HG02571 (cell line): ENCODE measurements at regions not wholly inside any gene's neighbourhood (a gene's known extent, or its start where the extent isn't known, plus 50 kb on each side); places are given as distances from the start of the nearest gene placed in this dataset.
"Not testable (repeated sequence)": the region's sequence is repeated elsewhere in the genome, so short reads cannot be mapped to it uniquely, and the experiment has no call there.

Source experiments
- ATAC-seq: cut with Tn5 transposase; IDR thresholded peaks from one replicate; pipeline ENCODE4 v1.9.1; 2021; ENCODE audit warnings: mild to moderate bottlenecking, moderate library complexity; ENCODE audit not compliant: unreplicated experiment

- no peak for ATAC-seq
Measured at GRCh38 chr13:111575276-111575675, 254.8 kb downstream of the TEX29 start.

DNA sequence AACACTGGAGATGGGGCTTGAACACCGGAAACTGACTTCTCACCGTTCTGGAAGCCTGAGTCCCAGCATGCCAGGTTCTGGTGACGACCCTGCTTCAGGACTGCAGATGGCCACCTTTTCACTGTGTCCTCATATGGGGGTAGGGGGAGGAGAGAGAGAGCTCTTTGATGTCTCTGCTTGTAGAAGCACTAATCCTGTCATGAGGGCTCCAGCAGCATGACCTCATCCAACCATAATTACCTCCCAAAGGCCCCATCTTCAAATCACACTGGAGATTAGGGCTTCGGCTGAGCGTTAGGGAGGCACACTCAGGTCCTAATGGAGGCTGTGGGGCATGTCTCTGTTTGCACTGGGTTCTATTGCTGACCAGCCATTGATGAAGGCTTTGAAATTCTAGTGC lies 255.3 kb downstream of the TEX29 start:
- no peak for ATAC-seq

- ATAC-seq = no peak
Measured at GRCh38 chr13:111577208-111577828, 256.9 kb downstream of the TEX29 start.

- no peak for ATAC-seq
Measured at GRCh38 chr13:111577956-111578605, 257.6 kb downstream of the TEX29 start.

DNA sequence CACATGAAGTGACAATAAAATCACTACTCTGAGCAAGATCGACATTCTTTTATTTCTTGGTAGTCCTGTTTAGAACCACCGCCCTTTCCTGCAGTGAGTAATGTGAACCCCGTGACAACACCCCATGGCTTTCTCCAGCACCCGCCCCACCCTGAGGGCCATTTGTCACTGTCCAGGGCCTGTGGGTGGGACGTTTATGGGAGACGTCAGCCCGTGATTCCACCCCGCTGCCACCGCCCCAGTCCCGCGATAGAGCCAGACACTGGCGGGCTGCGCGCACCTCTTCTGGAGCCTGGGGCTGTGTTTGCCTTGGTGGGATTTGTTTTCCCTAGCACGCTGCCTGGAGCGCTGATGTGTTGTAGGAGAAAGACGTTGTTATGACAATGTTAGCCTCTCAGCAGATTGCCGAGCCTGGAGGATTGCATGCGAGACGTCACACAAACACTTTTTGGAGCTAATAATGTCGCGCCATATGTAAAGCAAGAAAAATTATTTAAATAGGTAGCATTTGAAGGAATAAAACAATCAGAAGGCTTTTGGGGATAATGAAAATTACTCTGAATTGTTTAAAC lies 263.7 kb downstream of the TEX29 start:
- ATAC-seq = no peak

GRCh38 chr13:111584870-111585269 lies 264.4 kb downstream of the TEX29 start:
- no peak for ATAC-seq

DNA sequence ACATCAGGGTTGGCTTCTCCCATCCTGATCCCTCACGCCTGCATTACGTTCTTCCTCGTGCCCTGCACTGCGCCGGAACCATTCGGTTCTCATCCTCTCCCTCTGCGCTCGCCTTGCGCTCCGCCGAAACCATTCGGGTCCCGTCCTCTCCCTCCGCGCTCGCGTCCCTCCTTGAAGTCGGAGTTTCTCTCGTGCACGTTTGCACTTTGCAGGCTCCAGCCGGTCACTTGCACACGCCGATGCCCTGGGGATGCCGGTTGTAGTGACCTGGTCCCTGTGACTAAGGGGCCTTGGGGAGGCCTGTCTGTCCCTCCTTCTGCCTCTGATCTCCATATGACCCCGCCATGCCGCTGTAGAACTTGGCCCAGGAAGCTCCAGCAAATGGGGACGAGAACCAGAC lies 265.8 kb downstream of the TEX29 start:
- no peak for ATAC-seq

DNA sequence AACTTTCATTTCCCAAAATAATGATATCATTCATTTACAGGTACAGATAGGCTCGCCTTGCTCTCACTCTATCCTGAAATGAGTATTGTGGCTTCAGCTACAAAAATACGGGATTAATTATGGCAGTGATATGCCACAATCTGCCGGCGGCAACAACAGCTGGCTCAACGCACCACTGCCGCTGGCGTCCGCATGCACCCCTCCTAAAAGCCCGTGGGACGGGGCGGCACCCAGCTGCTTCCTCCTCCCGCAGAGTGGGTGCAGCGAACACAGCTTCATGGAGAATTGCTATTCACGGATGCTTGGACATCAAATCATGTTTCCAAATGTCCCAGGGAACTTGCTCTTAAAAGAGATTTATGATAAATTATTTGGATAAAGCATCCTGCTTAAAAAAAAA lies 266.8 kb downstream of the TEX29 start:
- no peak for ATAC-seq

DNA sequence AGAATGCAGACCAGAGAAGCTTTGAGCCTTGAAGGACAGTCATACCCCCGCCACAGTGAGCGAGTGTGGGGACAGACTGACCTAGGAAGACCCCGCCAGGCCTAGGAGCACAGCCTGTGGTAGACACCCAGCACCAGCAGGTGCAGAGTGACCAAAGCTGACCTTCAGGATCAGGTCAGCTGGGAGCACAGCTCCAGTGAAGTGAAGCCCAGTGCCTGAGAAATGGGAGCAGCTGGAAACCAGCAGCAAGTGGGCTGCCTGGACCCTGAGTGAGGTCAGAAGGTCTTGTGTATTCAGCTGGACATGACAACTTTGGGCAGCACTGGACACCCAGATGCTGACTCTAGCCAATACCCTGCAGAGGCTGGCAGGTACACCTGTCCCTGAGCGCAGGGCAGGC lies 268.9 kb downstream of the TEX29 start:
- ATAC-seq = no peak

- ATAC-seq = no peak
Measured at GRCh38 chr13:111589992-111590391, 269.6 kb downstream of the TEX29 start.

DNA sequence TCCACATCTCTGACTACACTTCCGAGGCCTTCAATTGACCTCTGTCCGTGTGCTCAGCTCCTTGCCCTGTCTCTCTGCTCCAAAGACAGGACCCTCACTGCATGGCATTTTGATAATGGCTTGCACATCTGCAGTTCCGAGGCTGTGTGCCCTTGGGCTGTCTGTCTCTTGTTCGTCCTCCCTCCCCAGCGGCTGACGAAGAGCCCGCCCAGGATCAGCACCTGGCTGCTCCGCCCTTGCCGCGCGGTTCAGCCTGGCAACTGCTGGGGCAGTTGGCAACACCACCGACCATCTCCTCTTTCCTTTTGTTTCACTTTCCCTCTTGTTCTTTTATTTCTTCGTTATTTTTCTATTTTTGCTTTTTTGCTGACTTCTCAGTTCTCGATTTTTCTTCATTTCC lies 270.4 kb downstream of the TEX29 start:
- ATAC-seq = no peak

GRCh38 chr13:111593490-111593889 lies 273.0 kb downstream of the TEX29 start:
- not testable (repeated sequence) for ATAC-seq

DNA sequence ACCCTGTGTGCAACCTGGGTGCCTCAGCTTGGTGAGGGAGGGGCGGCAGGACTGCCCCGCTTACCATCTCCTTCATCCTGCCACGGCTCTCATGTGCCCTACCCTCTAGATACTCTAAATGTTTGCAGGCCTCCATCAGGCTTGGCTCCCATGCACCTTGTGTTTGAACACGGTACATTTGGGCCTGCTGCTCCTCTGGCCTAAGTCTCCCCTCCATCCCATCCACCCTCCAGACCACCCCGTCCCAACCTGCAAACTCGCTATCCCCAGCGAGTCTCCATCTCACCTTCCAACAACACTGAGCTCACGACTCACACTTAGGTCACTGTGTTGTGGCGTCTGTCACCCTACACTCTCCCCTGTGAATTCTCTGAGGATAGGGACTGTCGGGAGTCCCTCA lies 274.2 kb downstream of the TEX29 start:
- ATAC-seq = no peak

DNA sequence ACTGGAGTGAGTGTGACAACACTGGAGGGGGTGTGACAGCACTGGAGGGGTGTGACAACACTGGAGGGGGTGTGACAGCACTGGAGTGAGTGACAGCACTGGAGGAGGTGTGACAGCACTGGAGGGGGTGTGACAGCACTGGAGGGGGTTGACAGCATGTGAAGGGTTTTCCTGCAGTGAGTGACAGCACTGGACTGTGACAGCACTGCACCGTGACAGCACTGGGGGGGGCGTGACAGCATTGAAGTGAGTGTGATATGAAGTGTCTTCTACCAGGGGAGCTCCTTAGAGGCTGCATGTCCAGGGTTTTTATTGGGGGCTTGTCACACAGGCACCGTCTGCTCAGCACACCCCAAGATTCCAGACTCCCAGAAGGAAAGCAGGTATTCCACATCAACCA lies 274.8 kb downstream of the TEX29 start:
- ATAC-seq = no peak

GRCh38 chr13:111595791-111596190 lies 275.3 kb downstream of the TEX29 start:
- no peak for ATAC-seq

- ATAC-seq = no peak
Measured at GRCh38 chr13:111597191-111597611, 276.8 kb downstream of the TEX29 start.

DNA sequence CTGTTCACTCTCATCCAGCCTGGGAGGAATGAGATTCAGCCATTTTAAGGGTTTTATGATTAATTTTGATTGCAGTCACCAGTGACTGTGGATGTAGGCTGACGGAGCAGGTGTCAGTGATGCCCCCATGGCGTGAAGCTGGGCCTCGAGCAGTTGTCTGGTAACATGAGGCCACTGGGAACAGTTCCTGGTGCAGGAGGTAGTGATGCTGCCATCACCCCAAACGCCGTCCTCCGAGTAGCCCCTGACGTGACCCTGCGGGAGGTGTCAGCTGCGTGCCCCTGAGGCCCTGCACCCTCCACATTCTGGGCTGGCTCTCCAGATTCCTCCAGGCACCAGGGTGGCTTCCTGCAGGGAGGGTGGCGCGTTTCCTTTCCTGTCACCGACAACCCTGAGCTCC lies 277.2 kb downstream of the TEX29 start:
- ATAC-seq = no peak

DNA sequence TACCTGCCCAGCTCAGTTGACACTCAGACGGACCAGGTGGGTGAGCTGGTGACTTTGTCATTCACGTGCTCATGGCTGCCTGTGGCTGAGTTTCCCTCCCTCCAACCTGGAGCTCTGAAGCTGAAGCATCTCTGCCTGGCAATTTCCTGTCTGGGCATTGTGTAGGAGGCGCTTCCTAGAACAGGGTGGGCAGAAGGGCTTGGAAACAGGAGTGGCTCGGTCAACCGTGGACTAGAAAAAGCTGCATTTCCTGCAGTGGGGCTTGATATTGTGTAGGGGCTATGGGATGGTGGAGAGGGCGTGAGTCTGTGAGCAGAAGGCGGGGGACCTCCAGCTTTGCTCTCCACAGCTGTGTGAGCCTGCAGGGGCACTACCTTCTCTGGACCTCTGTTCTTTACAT lies 278.3 kb downstream of the TEX29 start:
- no peak for ATAC-seq

- no peak for ATAC-seq
Measured at GRCh38 chr13:111599791-111600190, 279.3 kb downstream of the TEX29 start.

DNA sequence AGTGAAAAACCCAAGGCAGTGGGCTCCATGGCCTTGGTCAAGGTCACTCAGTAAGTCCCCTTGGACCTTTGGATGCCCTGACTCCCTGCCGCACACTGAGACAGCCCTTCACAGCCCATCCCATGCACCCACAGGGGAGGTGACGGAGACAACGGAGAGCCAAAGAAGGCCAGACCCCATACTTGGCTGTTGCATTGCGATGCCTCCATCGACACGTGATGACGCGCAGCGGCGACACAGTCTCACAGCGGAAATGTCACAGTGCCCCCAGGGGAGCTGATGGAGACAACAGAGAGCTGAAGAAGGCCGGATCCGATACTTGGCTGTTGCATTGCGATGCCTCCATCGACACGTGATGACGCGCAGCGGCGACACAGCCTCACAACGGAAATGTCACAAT lies 282.4 kb downstream of the TEX29 start:
- no peak for ATAC-seq

- no peak for ATAC-seq
Measured at GRCh38 chr13:111604097-111604496, 283.7 kb downstream of the TEX29 start.

DNA sequence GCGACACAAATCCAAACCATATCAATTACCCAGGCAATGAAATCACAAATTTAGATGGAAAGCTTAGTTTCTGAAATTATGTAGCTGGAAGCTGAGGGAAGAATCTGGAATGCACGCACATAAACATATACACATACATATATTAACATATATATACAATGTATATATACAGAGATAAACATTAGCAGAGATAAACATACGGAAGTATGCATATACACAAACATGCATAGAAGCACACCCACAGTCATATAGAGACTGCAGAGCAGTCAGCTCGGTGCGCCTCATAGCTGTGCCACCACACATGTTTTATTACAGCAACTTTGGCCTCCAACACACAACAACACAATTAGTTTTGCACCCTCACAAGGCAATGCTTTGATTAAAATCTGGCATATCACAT lies 288.1 kb downstream of the TEX29 start:
- ATAC-seq = no peak

DNA sequence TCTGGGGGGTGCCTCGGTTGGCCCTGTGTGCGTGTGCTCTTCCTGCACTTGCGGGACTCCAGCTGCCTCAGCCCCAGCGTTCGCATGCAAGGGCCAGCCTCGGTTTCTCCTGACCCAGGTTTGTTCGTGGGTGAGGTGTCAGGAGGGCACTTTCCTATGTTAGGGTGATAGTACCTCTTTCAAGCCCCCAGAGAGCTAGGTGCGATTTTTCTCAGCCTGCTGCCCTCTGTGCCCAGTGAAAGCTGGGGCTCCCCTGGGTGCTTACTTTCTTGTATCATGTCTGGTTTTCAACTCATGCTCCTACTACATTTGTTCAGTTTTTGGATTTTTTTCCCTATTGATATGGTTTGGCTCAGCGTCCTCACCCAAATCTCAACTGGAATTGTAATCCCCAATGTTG lies 289.2 kb downstream of the TEX29 start:
- ATAC-seq = no peak
